Spleen (tissue), 7 donors: ENCODE measurements at regions not wholly inside any gene's neighbourhood (a gene's known extent, or its start where the extent isn't known, plus 50 kb on each side); places are given as distances from the start of the nearest gene placed in this dataset.

Experiments
- CTCF ChIP-seq, 11 experiments: fragments of 200-600 bp in 7 of 11; fragments of 450-650 bp in 4 of 11; sonication (generic) in 4 of 11; IDR thresholded peaks in 8 of 11; conservative IDR thresholded peaks in 3 of 11; 1 replicate in 7 of 11; 2 replicates in 4 of 11; pipeline versions ENCODE4 v1.4.0 to v1.8.0; 2016 to 2021; ENCODE audit warnings: antibody characterized with exemption in 11 of 11, inconsistent platforms in 4 of 11, mild to moderate bottlenecking in 1 of 11
- POLR2A ChIP-seq, 3 donors: fragments of 450-650 bp; IDR thresholded peaks; one replicate each; pipeline ENCODE4 v1.5.1; 2017; ENCODE audit warnings: antibody characterized with exemption in 3 of 3, mild to moderate bottlenecking in 1 of 3
- POLR2AphosphoS5 ChIP-seq, 3 donors: sonication (generic); formaldehyde crosslinking; IDR thresholded peaks; one replicate each; pipeline ENCODE4 v1.5.1; 2017; ENCODE audit warnings: antibody characterized with exemption in 3 of 3
- donor health status: DM: no; HTN: no; CAD: no; lungs with moderate emphysema.
- donor health status: DM: no; HTN: no; CAD: no.
- donor health status: DM: no; HTN: no; CAD: no.

GRCh38 chr15:96407482-96407881 is 77.0 kb downstream of the NR2F2 start:
- TF ChIP-seq CTCF (IDR thresholded peaks at IDR 0.05 in 8 of 11, conservative IDR thresholded peaks at IDR 0.05 in 3 of 11): no peak
- TF ChIP-seq POLR2AphosphoS5 (IDR thresholded peaks at IDR 0.05): no peak
- TF ChIP-seq POLR2A (IDR thresholded peaks at IDR 0.05): no peak
